K562 (cell line): ENCODE measurements at regions not wholly inside any gene's neighbourhood (a gene's known extent, or its start where the extent isn't known, plus 50 kb on each side); places are given as distances from the start of the nearest gene placed in this dataset.

Experiments
- ATAC-seq: fragments of 200-7000 bp; cut with Tn5 transposase; 3 replicates; pipeline ENCODE4 v1.9.1; 2020; ENCODE audit warnings: moderate library complexity
- BruUV-seq: library from RNA; stranded (reverse); fragments of 400-500 nt; replicated peaks from 2 replicates; lab custom pipeline; 2021; lab: Mats Ljungman, UMichigan
- CTCF ChIA-PET: fragments of 300-600 bp; formaldehyde crosslinking; extraction: SDS; loops from one replicate; lab custom pipeline; 2021; ENCODE audit warnings: low intra/inter-chr PET ratio; lab: Yijun Ruan, JAX
- POLR2A ChIA-PET: fragments of 300-600, 350-650 bp; sonication (Branson Sonifier 250); formaldehyde crosslinking; extraction: SDS; loops from one replicate; lab custom pipeline; 2021; ENCODE audit warnings: antibody characterized with exemption, inconsistent platforms; lab: Yijun Ruan, JAX
- DNase-seq, 4 experiments: peaks; one replicate each; pipeline versions ENCODE4 v3.0.0 to v3.0.0-alpha.2; 2011 to 2018; ENCODE audit warnings: low spot score in 3 of 4, mixed read lengths in 3 of 4; ENCODE audit errors: extremely low read depth in 1 of 4
- FAIRE-seq: peaks from 2 replicates; lab custom pipeline; 2011; peaks lifted over from hg19 to GRCh38; lab: Jason Lieb, UNC
- H2AFZ ChIP-seq: 2 replicates; pipeline ENCODE4 v1.6.0; 2011; ENCODE audit warnings: low read depth, low read length, control low read depth, inconsistent platforms
- H3K27ac ChIP-seq: fragments of 200-600 bp; 3 replicates; pipeline ENCODE4 v1.8.0; 2011; ENCODE audit warnings: low read depth, mild to moderate bottlenecking, control low read depth, inconsistent platforms, low read length, moderate library complexity, mixed read lengths; ENCODE audit errors: extremely low read depth
- H3K27me3 ChIP-seq, 2 experiments: fragments of 300-600 bp in 1 of 2; 2 replicates in 1 of 2; 3 replicates in 1 of 2; pipeline versions ENCODE4 v1.6.0 to v1.8.0; 2011; ENCODE audit warnings: inconsistent platforms in 2 of 2, low read length in 2 of 2, mild to moderate bottlenecking in 1 of 2, mixed read lengths in 1 of 2, moderate library complexity in 1 of 2; ENCODE audit not compliant: control insufficient read depth in 2 of 2, insufficient read depth in 2 of 2
- H3K36me3 ChIP-seq: fragments of 300-600 bp; 3 replicates; pipeline ENCODE4 v1.8.0; 2011; ENCODE audit warnings: mild to moderate bottlenecking, low read length, inconsistent platforms; ENCODE audit not compliant: control insufficient read depth, insufficient read depth
- H3K4me1 ChIP-seq, 2 experiments: fragments of 200-600 bp in 1 of 2; replicated peaks in 1 of 2; 2 replicates in 1 of 2; 3 replicates in 1 of 2; pipeline versions ENCODE4 v1.5.1 to v1.8.0; 2011; ENCODE audit warnings: inconsistent platforms in 2 of 2, low read length in 2 of 2, mild to moderate bottlenecking in 1 of 2, mixed read lengths in 1 of 2, moderate library complexity in 1 of 2; ENCODE audit not compliant: control insufficient read depth in 2 of 2, insufficient read depth in 2 of 2
- H3K4me2 ChIP-seq: 2 replicates; pipeline ENCODE4 v1.6.1; 2011; ENCODE audit warnings: low read length, control low read depth, inconsistent platforms, mixed read lengths; ENCODE audit not compliant: insufficient read depth
- H3K4me3 ChIP-seq: fragments of 200-600 bp; sonication (generic), shearing (Covaris generic); 2 replicates; pipeline ENCODE4 v1.5.1; 2016; ENCODE audit warnings: control low read depth, inconsistent platforms
- H3K79me2 ChIP-seq: fragments of 200-600 bp; 3 replicates; pipeline ENCODE4 v1.8.0; 2011; ENCODE audit warnings: low read length, inconsistent platforms; ENCODE audit not compliant: control insufficient read depth, insufficient read depth
- H3K9ac ChIP-seq, 2 experiments: 2 replicates each; pipeline versions ENCODE4 v1.6.0 to v1.6.1; 2011; ENCODE audit warnings: low read depth in 2 of 2, low read length in 2 of 2, control low read depth in 1 of 2, inconsistent platforms in 1 of 2, mild to moderate bottlenecking in 1 of 2, mixed read lengths in 1 of 2; ENCODE audit not compliant: insufficient read depth in 1 of 2
- H3K9me1 ChIP-seq: one replicate; pipeline ENCODE4 v1.6.0; 2011; ENCODE audit warnings: inconsistent platforms, mild to moderate bottlenecking, low read length, moderate library complexity; ENCODE audit not compliant: control insufficient read depth, insufficient read depth
- H3K9me3 ChIP-seq: replicated peaks from 2 replicates; pipeline ENCODE4 v1.5.1; 2011; ENCODE audit warnings: low read depth, low read length, inconsistent platforms; ENCODE audit not compliant: control insufficient read depth, insufficient read depth
- H4K20me1 ChIP-seq: replicated peaks from 2 replicates; pipeline ENCODE4 v1.6.1; 2011; ENCODE audit warnings: low read length, inconsistent platforms, mixed read lengths; ENCODE audit not compliant: control insufficient read depth, insufficient read depth
- CHD4 ChIP-seq: fragments of 200-600 bp; sonication (generic); IDR thresholded peaks from 3 replicates; pipeline ENCODE4 v1.6.1; 2012; ENCODE audit warnings: low read depth, mild to moderate bottlenecking, mixed read lengths, low read length, inconsistent platforms; ENCODE audit not compliant: insufficient read depth, insufficient replicate concordance, poor library complexity, severe bottlenecking
- FOXK2 ChIP-seq, 2 experiments: fragments of 450-650 bp; IDR thresholded peaks in 1 of 2; conservative IDR thresholded peaks in 1 of 2; 2 replicates each; pipeline ENCODE4 v1.6.1; 2016; ENCODE audit warnings: low read depth in 2 of 2, mild to moderate bottlenecking in 1 of 2
- ILF3 ChIP-seq: fragments of 450-650 bp; IDR thresholded peaks from 2 replicates; pipeline ENCODE4 v1.6.1; 2018; ENCODE audit warnings: antibody characterized with exemption, mild to moderate bottlenecking, moderate library complexity, borderline replicate concordance
- NCOA6 ChIP-seq: fragments of 450-650 bp; IDR thresholded peaks from 2 replicates; pipeline ENCODE4 v1.6.1; 2017; ENCODE audit warnings: mild to moderate bottlenecking
- POLR2A ChIP-seq: fragments of 450-650 bp; conservative IDR thresholded peaks from 2 replicates; pipeline ENCODE4 v1.6.1; 2016
- POLR3A ChIP-seq: IDR thresholded peaks from 2 replicates; pipeline ENCODE4 v1.6.1; 2011; ENCODE audit warnings: borderline replicate concordance, mild to moderate bottlenecking, moderate library complexity; ENCODE audit not compliant: insufficient read length, insufficient read depth; ENCODE audit errors: extremely low read depth
- PTTG1 ChIP-seq: fragments of 450-650 bp; IDR thresholded peaks from 2 replicates; pipeline ENCODE4 v1.6.1; 2016; ENCODE audit warnings: low read depth, mild to moderate bottlenecking, missing genetic modification characterization, missing compliant biosample characterization
- TAF1 ChIP-seq: IDR thresholded peaks from 2 replicates; pipeline ENCODE4 v1.6.1; 2011; ENCODE audit warnings: mild to moderate bottlenecking, low read length, moderate library complexity; ENCODE audit not compliant: insufficient read depth, control insufficient read depth, severe bottlenecking; ENCODE audit errors: extremely low read depth
- TBL1XR1 ChIP-seq, 2 experiments: IDR thresholded peaks; 2 replicates each; pipeline ENCODE4 v1.6.1; 2012; ENCODE audit warnings: improper control_type of control experiment in 2 of 2, low read length in 2 of 2, mild to moderate bottlenecking in 1 of 2
- ZNF3 ChIP-seq: fragments of 250-450 bp; sonication (Bioruptor Pico); IDR thresholded peaks from 2 replicates; pipeline ENCODE4 v1.5.0; 2021; ENCODE audit warnings: mild to moderate bottlenecking, moderate library complexity
- ZNF79 ChIP-seq: fragments of 250-450 bp; sonication (Bioruptor Pico); IDR thresholded peaks from 2 replicates; pipeline ENCODE4 v1.4.0; 2020; ENCODE audit warnings: low read depth, mild to moderate bottlenecking, moderate library complexity
- in situ Hi-C: fragments of 300-500 bp; cut with MboI; formaldehyde crosslinking; loops from 4 replicates; pipeline ENCODE4 v1.15.0; 2018; ENCODE audit warnings: inconsistent platforms, mixed read lengths
- intact Hi-C: fragments of 100-400 bp; cut with micrococcal nuclease; formaldehyde crosslinking; loops from 2 replicates; pipeline ENCODE4 v1.14.2; 2022
- TF ChIP-seq, protein P1 (sequence below): fragments of 450-650 bp; formaldehyde crosslinking; IDR thresholded peaks from 2 replicates; pipeline ENCODE4 v1.4.0; 2020; ENCODE audit warnings: mild to moderate bottlenecking, mixed read lengths
- TF ChIP-seq, protein P2 (sequence below): fragments of 200-800 bp; sonication (Bioruptor generic); IDR thresholded peaks from 2 replicates; pipeline ENCODE4 v1.6.1; 2017; ENCODE audit warnings: missing genetic modification characterization, missing compliant biosample characterization
- TF ChIP-seq, protein P3 (sequence below): fragments of 250-450 bp; sonication (Bioruptor Pico); IDR thresholded peaks from 2 replicates; pipeline ENCODE4 v1.8.0; 2021; ENCODE audit warnings: borderline replicate concordance, mild to moderate bottlenecking, moderate library complexity; ENCODE audit not compliant: poor library complexity, severe bottlenecking

DNA sequence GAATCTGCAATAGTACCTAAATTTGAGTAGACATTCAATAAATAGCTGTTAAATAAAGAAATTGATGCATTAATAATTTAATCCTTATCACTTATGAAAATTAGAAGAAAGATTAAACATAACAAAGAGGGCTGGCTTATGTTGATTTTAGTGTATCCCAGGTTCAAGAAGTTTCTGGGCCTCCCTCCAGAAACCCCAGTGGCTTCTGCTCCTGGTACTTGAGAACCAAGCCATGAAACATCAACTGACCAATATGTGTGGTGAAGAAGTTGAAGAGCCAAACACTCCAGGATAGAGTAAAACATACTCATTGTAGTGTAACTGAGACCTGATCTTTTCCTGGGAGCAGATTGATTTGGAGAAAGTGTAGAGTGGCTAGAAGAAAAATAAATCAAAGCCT lies 1465.7 kb upstream of the PIK3C3 start:
- Histone ChIP-seq H3K27ac (no peak overlapping the region), H3K9me3 (no peaks in the 10 kb centered on the region; the same call in 1 of the 2 replicates), H3K4me1 (no peaks in the 10 kb centered on the region)
- POLR2A ChIA-PET, result no interaction called here
- TF ChIP-seq POLR3A (no peak), TBL1XR1 (IDR thresholded peaks at IDR 0.05; ENCODE audit: low read length in 2 of 2) (no peak), POLR2A (no peak), FOXK2 (conservative IDR thresholded peaks at IDR 0.05 in 1 of 2, IDR thresholded peaks at IDR 0.05 in 1 of 2; ENCODE audit: low read depth in 2 of 2) (no peak), ZNF79 (CRISPR knock-in tag) (no peak), ZNF3 (CRISPR knock-in tag) (no peak)
- TF ChIP-seq, all 486 proteins: peak for 0
- no peaks in the 10 kb centered on the region for H3K36me3 ChIP-seq
- H3K79me2 ChIP-seq, result no peaks in the 10 kb centered on the region
- in situ Hi-C loops, result no loop called here
- no peak overlapping the region for H3K4me3 ChIP-seq
- DNase-seq, result no peak
- no peaks in the 10 kb centered on the region for H3K9me1 ChIP-seq
- H3K4me2 ChIP-seq, result no peak overlapping the region
- no peak for FAIRE-seq
- CTCF ChIA-PET, result no interaction called here
- no peak overlapping the region for H3K9ac ChIP-seq
- no peak overlapping the region for H2AFZ ChIP-seq
- no TSS peak for BruUV-seq
- intact Hi-C loops, result no loop called here
- H4K20me1 ChIP-seq, result no peaks in the 10 kb centered on the region
- no peak for ATAC-seq
- H3K27me3 ChIP-seq, result no peaks in the 10 kb centered on the region

DNA sequence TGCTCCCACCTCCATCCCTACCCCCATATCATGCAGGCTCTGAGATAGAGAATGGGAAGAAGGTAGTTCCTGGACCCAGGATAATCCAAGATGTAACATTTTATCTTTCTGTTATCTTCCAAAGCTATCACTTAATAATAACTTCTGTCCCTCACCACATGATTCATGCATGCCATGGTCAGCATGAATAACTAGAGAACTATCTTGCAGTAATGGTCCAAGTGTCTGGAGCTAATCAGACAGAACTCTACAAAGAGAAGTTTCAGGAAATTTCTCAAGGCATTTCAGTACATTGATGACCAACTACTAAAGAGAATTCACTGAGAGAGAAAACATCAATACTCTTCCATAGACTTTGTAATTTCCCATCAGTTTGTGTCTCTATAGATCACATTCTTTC lies 1469.7 kb upstream of the PIK3C3 start:
- DNase-seq, result no peak
- in situ Hi-C loops, result no loop called here
- no peak overlapping the region for H2AFZ ChIP-seq
- no peak overlapping the region for H3K27ac ChIP-seq
- BruUV-seq, result no TSS peak
- H3K9ac ChIP-seq, result no peak overlapping the region
- no peak overlapping the region for H3K4me3 ChIP-seq
- no peak for FAIRE-seq
- intact Hi-C loops, result no loop called here
- H4K20me1 ChIP-seq, result no peaks in the 10 kb centered on the region
- no peaks in the 10 kb centered on the region for H3K4me1 ChIP-seq
- POLR2A ChIA-PET, result no interaction called here
- no peaks in the 10 kb centered on the region for H3K36me3 ChIP-seq
- CTCF ChIA-PET, result no interaction called here
- ATAC-seq, result no peak
- no peaks in the 10 kb centered on the region for H3K79me2 ChIP-seq
- no peak overlapping the region for H3K4me2 ChIP-seq
- H3K27me3 ChIP-seq, result no peaks in the 10 kb centered on the region
- no peaks in the 10 kb centered on the region for H3K9me1 ChIP-seq
- H3K9me3 ChIP-seq, result no peaks in the 10 kb centered on the region
- no peak for TF ChIP-seq ILF3
- TF ChIP-seq, protein P1, sequence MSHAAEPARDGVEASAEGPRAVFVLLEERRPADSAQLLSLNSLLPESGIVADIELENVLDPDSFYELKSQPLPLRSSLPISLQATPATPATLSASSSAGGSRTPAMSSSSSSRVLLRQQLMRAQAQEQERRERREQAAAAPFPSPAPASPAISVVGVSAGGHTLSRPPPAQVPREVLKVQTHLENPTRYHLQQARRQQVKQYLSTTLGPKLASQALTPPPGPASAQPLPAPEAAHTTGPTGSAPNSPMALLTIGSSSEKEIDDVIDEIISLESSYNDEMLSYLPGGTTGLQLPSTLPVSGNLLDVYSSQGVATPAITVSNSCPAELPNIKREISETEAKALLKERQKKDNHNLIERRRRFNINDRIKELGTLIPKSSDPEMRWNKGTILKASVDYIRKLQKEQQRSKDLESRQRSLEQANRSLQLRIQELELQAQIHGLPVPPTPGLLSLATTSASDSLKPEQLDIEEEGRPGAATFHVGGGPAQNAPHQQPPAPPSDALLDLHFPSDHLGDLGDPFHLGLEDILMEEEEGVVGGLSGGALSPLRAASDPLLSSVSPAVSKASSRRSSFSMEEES, result no peak
- TF ChIP-seq, protein P2, sequence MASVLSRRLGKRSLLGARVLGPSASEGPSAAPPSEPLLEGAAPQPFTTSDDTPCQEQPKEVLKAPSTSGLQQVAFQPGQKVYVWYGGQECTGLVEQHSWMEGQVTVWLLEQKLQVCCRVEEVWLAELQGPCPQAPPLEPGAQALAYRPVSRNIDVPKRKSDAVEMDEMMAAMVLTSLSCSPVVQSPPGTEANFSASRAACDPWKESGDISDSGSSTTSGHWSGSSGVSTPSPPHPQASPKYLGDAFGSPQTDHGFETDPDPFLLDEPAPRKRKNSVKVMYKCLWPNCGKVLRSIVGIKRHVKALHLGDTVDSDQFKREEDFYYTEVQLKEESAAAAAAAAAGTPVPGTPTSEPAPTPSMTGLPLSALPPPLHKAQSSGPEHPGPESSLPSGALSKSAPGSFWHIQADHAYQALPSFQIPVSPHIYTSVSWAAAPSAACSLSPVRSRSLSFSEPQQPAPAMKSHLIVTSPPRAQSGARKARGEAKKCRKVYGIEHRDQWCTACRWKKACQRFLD, result no peak
- TF ChIP-seq, protein P3, sequence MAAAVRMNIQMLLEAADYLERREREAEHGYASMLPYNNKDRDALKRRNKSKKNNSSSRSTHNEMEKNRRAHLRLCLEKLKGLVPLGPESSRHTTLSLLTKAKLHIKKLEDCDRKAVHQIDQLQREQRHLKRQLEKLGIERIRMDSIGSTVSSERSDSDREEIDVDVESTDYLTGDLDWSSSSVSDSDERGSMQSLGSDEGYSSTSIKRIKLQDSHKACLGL (CRISPR knock-in tag), result no peak
- no peak for TF ChIP-seq PTTG1 (tag)
- TF ChIP-seq CHD4, result no peak
- TF ChIP-seq NCOA6, result no peak
- no peak for TF ChIP-seq TAF1
